ENCODE measurements at regions not wholly inside any gene's neighbourhood (a gene's known extent, or its start where the extent isn't known, plus 50 kb on each side); places are given as distances from the start of the nearest gene placed in this dataset.

DNA sequence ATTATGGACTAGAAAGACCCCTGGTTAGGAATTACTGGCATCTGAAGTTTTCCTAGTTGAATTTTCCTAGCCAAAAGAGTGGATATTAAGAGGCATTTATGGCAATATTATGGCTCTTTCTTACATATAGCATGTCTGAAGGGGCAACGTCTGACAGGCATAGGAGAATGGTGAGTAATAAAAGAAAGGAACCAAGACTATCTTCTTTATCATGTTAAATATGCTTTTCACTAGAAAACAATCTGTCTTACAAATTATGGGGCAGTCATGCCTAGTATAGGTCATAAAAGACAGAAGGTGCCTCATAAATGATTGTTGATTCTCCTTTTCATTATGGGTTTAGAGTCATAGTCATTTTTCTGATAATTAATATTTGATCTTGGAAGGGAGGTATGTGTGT is 431.1 kb upstream of the HTR2C start:
- no peaks in the 10 kb centered on the region for H3K9me2 ChIP-seq (ENCODE audit: low read depth, low read length)
- no peak overlapping the region for H3K27ac ChIP-seq (ENCODE audit: low read depth, low read length, poor library complexity, severe bottlenecking)
- H3K36me3 ChIP-seq (ENCODE audit: insufficient read depth, low read length) = no peaks in the 10 kb centered on the region
- H2AFZ ChIP-seq (ENCODE audit: low read length) = no peak overlapping the region
- H3K9ac ChIP-seq (ENCODE audit: low read length) = no peak overlapping the region
- no peak overlapping the region for H3K4me3 ChIP-seq (ENCODE audit: low read depth, low read length, poor library complexity, severe bottlenecking)
- H3F3A ChIP-seq (ENCODE audit: insufficient read depth, low read length) = no peaks in the 10 kb centered on the region
- H3K9me3 ChIP-seq (ENCODE audit: low read length) = no peaks in the 10 kb centered on the region
- no peak overlapping the region for H3K4me2 ChIP-seq (ENCODE audit: low read length)
- H3K27me3 ChIP-seq (ENCODE audit: insufficient read depth, low read length) = no peaks in the 10 kb centered on the region
- no peaks in the 10 kb centered on the region for H4K20me1 ChIP-seq (ENCODE audit: insufficient read depth, low read length)
- no peaks in the 10 kb centered on the region for H3K79me2 ChIP-seq (ENCODE audit: insufficient read depth, low read length)
- no peak for TF ChIP-seq EZH2 (IDR thresholded peaks at IDR 0.05; ENCODE audit: borderline replicate concordance, low read length)
- TF ChIP-seq, protein P1, sequence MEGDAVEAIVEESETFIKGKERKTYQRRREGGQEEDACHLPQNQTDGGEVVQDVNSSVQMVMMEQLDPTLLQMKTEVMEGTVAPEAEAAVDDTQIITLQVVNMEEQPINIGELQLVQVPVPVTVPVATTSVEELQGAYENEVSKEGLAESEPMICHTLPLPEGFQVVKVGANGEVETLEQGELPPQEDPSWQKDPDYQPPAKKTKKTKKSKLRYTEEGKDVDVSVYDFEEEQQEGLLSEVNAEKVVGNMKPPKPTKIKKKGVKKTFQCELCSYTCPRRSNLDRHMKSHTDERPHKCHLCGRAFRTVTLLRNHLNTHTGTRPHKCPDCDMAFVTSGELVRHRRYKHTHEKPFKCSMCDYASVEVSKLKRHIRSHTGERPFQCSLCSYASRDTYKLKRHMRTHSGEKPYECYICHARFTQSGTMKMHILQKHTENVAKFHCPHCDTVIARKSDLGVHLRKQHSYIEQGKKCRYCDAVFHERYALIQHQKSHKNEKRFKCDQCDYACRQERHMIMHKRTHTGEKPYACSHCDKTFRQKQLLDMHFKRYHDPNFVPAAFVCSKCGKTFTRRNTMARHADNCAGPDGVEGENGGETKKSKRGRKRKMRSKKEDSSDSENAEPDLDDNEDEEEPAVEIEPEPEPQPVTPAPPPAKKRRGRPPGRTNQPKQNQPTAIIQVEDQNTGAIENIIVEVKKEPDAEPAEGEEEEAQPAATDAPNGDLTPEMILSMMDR (IDR thresholded peaks at IDR 0.05; ENCODE audit: low read length) = no peak
- no peaks in the 10 kb centered on the region for H3K4me1 ChIP-seq (ENCODE audit: insufficient read depth, low read length, severe bottlenecking)

DNA sequence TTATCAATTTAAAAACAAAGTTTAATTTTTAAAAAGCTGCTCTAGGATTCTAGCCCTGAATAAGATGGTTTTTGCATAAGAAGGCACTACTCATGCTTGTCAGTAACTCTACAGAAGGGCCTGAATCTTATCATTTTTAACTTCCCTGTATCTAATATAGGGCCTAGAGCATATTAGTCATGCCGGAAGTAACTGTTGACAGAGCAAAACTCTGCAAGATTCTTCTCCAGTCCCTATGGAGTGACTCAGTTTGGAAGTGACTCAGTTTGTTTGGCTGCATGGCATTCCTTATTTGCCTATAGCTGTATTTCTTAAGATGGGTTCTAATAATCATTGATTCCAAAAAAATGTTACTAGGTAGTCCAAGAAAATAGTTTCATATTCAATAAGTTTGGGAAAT is 431.8 kb upstream of the HTR2C start:
- no peaks in the 10 kb centered on the region for H3K9me2 ChIP-seq (ENCODE audit: low read depth, low read length)
- H3K79me2 ChIP-seq (ENCODE audit: insufficient read depth, low read length) = no peaks in the 10 kb centered on the region
- no peak overlapping the region for H3K27ac ChIP-seq (ENCODE audit: low read depth, low read length, poor library complexity, severe bottlenecking)
- H3K36me3 ChIP-seq (ENCODE audit: insufficient read depth, low read length) = no peaks in the 10 kb centered on the region
- no peaks in the 10 kb centered on the region for H3K27me3 ChIP-seq (ENCODE audit: insufficient read depth, low read length)
- H3K4me2 ChIP-seq (ENCODE audit: low read length) = no peak overlapping the region
- no peaks in the 10 kb centered on the region for H4K20me1 ChIP-seq (ENCODE audit: insufficient read depth, low read length)
- H3F3A ChIP-seq (ENCODE audit: insufficient read depth, low read length) = no peaks in the 10 kb centered on the region
- no peaks in the 10 kb centered on the region for H3K4me1 ChIP-seq (ENCODE audit: insufficient read depth, low read length, severe bottlenecking)
- TF ChIP-seq, protein P1 (IDR thresholded peaks at IDR 0.05; ENCODE audit: low read length) = no peak
- TF ChIP-seq EZH2 (IDR thresholded peaks at IDR 0.05; ENCODE audit: borderline replicate concordance, low read length) = no peak
- H3K9me3 ChIP-seq (ENCODE audit: low read length) = no peaks in the 10 kb centered on the region
- no peak overlapping the region for H2AFZ ChIP-seq (ENCODE audit: low read length)
- no peak overlapping the region for H3K9ac ChIP-seq (ENCODE audit: low read length)
- no peak overlapping the region for H3K4me3 ChIP-seq (ENCODE audit: low read depth, low read length, poor library complexity, severe bottlenecking)

DNA sequence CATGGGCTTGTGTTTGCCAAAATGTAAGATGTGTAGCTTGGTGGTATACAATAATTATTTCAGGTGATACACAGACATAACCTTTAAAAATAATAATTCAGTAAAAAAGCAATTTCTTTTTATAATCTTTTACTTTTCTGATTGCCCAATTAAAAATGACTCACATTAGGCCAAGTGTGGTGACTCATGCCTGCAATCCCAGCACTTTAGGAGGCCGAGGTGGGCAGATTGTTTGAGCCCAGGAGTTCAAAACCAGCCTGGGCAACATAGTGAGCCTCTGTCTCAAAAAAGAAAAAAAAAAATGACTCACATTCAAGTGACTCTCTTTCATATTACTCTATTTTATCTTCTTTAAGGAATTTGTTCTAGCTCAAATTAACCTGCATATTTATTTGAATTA is 449.4 kb upstream of the HTR2C start:
- Histone ChIP-seq H3K27ac (ENCODE audit: low read depth, low read length, poor library complexity, severe bottlenecking) (no peak overlapping the region), H3K4me2 (ENCODE audit: low read length) (no peak overlapping the region), H3K79me2 (ENCODE audit: insufficient read depth, low read length) (no peaks in the 10 kb centered on the region), H3K4me3 (ENCODE audit: low read depth, low read length, poor library complexity, severe bottlenecking) (no peak overlapping the region), H3K36me3 (ENCODE audit: insufficient read depth, low read length) (no peaks in the 10 kb centered on the region), H3K9me3 (ENCODE audit: low read length) (no peaks in the 10 kb centered on the region), H2AFZ (ENCODE audit: low read length) (no peak overlapping the region), H3K9me2 (ENCODE audit: low read depth, low read length) (no peaks in the 10 kb centered on the region), H3K9ac (ENCODE audit: low read length) (no peak overlapping the region), H3K27me3 (ENCODE audit: insufficient read depth, low read length) (no peaks in the 10 kb centered on the region), H4K20me1 (ENCODE audit: insufficient read depth, low read length) (no peaks in the 10 kb centered on the region), H3K4me1 (ENCODE audit: insufficient read depth, low read length, severe bottlenecking) (no peaks in the 10 kb centered on the region), H3F3A (ENCODE audit: insufficient read depth, low read length) (no peaks in the 10 kb centered on the region)
- no peak for TF ChIP-seq EZH2 (IDR thresholded peaks at IDR 0.05; ENCODE audit: borderline replicate concordance, low read length)
- TF ChIP-seq, protein P1 (IDR thresholded peaks at IDR 0.05; ENCODE audit: low read length) = no peak

Data from OCI-LY1 (cell line).